Smooth muscle cell (in vitro differentiated cells): ENCODE measurements at regions not wholly inside any gene's neighbourhood (a gene's known extent, or its start where the extent isn't known, plus 50 kb on each side); places are given as distances from the start of the nearest gene placed in this dataset.

ENCODE experiments used
- DNase-seq: peaks from one replicate; lab custom pipeline; 2025; ENCODE audit not compliant: unreplicated experiment; lab: John Stamatoyannopoulos, UW
- H2AFZ ChIP-seq: fragments of 200-600 bp; sonication (generic); 2 replicates; pipeline ENCODE4 v1.6.0; 2016; ENCODE audit warnings: antibody characterized with exemption, low read depth, mild to moderate bottlenecking
- H3F3A ChIP-seq: fragments of 200-600 bp; sonication (generic); 2 replicates; pipeline ENCODE4 v1.6.0; 2017; ENCODE audit warnings: antibody characterized with exemption, low read depth
- H3K27ac ChIP-seq: fragments of 200-600 bp; sonication (generic); 2 replicates; pipeline ENCODE4 v1.5.1; 2016; ENCODE audit warnings: low read depth, mild to moderate bottlenecking
- H3K27me3 ChIP-seq: fragments of 200-600 bp; sonication (generic); 2 replicates; pipeline ENCODE4 v1.6.1; 2016; ENCODE audit warnings: low read depth, mild to moderate bottlenecking
- H3K36me3 ChIP-seq: fragments of 200-600 bp; sonication (generic); 2 replicates; pipeline ENCODE4 v1.5.1; 2016; ENCODE audit warnings: low read depth
- H3K4me1 ChIP-seq: fragments of 200-600 bp; sonication (generic); 2 replicates; pipeline ENCODE4 v1.5.1; 2016; ENCODE audit warnings: low read depth
- H3K4me2 ChIP-seq: fragments of 200-600 bp; sonication (generic); 2 replicates; pipeline ENCODE4 v1.6.0; 2016; ENCODE audit warnings: mild to moderate bottlenecking
- H3K4me3 ChIP-seq: fragments of 200-600 bp; sonication (generic); 2 replicates; pipeline ENCODE4 v1.5.1; 2016; ENCODE audit warnings: mild to moderate bottlenecking
- H3K79me2 ChIP-seq: fragments of 200-600 bp; sonication (generic); 2 replicates; pipeline ENCODE4 v1.6.0; 2016; ENCODE audit warnings: low read depth, mild to moderate bottlenecking
- H3K9ac ChIP-seq: fragments of 200-600 bp; sonication (generic); 2 replicates; pipeline ENCODE4 v1.6.0; 2016; ENCODE audit warnings: low read depth
- H3K9me3 ChIP-seq: fragments of 200-600 bp; sonication (generic); replicated peaks from 2 replicates; pipeline ENCODE4 v1.5.1; 2016; ENCODE audit warnings: low read depth
- H4K20me1 ChIP-seq: fragments of 200-600 bp; sonication (generic); 2 replicates; pipeline ENCODE4 v1.6.0; 2016; ENCODE audit warnings: low read depth
- WGBS: methylation state at CpG from one replicate; pipeline ENCODE4 v1.1.7; 2016; ENCODE audit warnings: low lambda C conversion rate; 5-methylcytosine and 5-hydroxymethylcytosine counted together
- TF ChIP-seq, protein P1 (sequence below): fragments of 200-600 bp; sonication (generic); IDR thresholded peaks from 2 replicates; pipeline ENCODE4 v1.5.1; 2017; ENCODE audit warnings: borderline replicate concordance, mild to moderate bottlenecking, antibody characterized with exemption; ENCODE audit not compliant: insufficient read depth, poor library complexity, severe bottlenecking

DNA sequence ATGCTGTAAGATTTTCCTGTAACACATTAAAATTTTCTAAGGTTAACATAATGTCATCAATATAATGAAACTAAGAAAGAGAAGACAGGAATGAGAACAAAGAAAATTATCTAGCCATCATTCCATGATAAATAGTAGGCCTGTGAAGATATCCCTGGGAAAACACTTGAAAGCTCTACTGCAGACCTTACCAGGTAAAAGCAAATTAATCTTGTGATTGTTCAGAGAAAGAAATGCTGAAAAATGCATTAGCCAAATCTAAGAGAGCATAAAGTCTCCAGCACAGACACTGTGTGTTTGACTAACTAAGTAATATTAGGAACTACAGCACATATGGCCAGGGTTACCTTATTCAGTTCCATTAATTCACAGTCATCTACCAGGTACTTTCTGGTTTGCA is 628.3 kb upstream of the GRAMD2B start:
- no peaks in the 10 kb centered on the region for H3K4me1 ChIP-seq
- TF ChIP-seq, protein P1, sequence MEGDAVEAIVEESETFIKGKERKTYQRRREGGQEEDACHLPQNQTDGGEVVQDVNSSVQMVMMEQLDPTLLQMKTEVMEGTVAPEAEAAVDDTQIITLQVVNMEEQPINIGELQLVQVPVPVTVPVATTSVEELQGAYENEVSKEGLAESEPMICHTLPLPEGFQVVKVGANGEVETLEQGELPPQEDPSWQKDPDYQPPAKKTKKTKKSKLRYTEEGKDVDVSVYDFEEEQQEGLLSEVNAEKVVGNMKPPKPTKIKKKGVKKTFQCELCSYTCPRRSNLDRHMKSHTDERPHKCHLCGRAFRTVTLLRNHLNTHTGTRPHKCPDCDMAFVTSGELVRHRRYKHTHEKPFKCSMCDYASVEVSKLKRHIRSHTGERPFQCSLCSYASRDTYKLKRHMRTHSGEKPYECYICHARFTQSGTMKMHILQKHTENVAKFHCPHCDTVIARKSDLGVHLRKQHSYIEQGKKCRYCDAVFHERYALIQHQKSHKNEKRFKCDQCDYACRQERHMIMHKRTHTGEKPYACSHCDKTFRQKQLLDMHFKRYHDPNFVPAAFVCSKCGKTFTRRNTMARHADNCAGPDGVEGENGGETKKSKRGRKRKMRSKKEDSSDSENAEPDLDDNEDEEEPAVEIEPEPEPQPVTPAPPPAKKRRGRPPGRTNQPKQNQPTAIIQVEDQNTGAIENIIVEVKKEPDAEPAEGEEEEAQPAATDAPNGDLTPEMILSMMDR, result no peak
- H3K36me3 ChIP-seq, result no peaks in the 10 kb centered on the region
- DNase-seq, result no peak
- H2AFZ ChIP-seq, result no peak overlapping the region
- no peaks in the 10 kb centered on the region for H3F3A ChIP-seq
- no peaks in the 10 kb centered on the region for H3K9me3 ChIP-seq
- H3K4me3 ChIP-seq, result no peak overlapping the region
- no peak overlapping the region for H3K4me2 ChIP-seq
- H3K27ac ChIP-seq, result no peak overlapping the region
- H3K79me2 ChIP-seq, result no peaks in the 10 kb centered on the region
- H3K27me3 ChIP-seq, result no peaks in the 10 kb centered on the region
- H4K20me1 ChIP-seq, result no peaks in the 10 kb centered on the region
- H3K9ac ChIP-seq, result no peak overlapping the region

DNA sequence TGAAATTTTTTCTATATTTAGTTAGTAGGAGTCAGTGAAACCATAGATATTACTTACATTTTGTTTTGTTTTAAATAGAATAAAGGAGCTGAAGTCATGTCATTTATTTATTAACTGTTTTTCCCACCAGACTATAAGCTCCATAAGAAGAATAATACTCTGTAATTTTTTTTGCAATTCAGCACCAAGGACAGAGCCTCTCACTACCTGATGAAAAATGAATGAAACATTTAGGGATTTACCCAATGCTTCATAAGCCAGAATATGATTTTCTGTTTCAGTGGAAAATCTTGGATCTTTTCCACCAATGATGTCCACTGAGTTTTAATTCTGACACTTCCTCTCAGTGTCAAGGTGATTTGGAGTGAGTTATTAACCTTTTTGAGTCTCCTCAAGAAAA is 624.9 kb upstream of the GRAMD2B start:
- Histone ChIP-seq H3F3A (no peaks in the 10 kb centered on the region), H2AFZ (no peak overlapping the region), H3K79me2 (no peaks in the 10 kb centered on the region), H3K4me2 (no peak overlapping the region), H3K9me3 (no peaks in the 10 kb centered on the region), H3K4me3 (no peak overlapping the region), H4K20me1 (no peaks in the 10 kb centered on the region), H3K27ac (no peak overlapping the region), H3K36me3 (no peaks in the 10 kb centered on the region), H3K4me1 (no peaks in the 10 kb centered on the region), H3K9ac (no peak overlapping the region), H3K27me3 (no peaks in the 10 kb centered on the region)
- no peak for DNase-seq
- TF ChIP-seq, protein P1, result no peak

DNA sequence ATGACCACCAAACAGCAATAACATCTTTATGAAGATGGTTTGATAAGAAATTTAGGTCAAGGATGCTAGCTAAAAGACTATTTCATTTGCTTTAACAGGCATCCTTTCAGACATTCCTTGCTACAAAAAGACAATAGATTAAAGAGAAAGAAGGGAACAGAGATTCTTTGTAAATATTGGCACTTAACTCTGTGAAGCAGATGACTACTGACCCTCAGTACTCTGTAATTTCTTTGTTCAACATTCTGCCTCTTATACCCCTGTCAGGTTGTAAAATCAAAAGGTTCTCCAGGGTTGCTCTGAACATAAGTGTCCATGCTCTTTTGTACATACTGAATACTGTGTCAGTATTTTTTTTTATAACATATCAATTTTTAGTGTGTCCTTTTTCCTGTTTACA is 610.6 kb upstream of the GRAMD2B start:
- Histone ChIP-seq H3K4me1 (no peaks in the 10 kb centered on the region), H4K20me1 (no peaks in the 10 kb centered on the region), H3K9me3 (no peaks in the 10 kb centered on the region), H3K27me3 (no peaks in the 10 kb centered on the region), H3F3A (no peaks in the 10 kb centered on the region), H3K79me2 (no peaks in the 10 kb centered on the region), H3K4me3 (no peak overlapping the region), H2AFZ (no peak overlapping the region), H3K36me3 (no peaks in the 10 kb centered on the region), H3K27ac (no peak overlapping the region), H3K9ac (no peak overlapping the region), H3K4me2 (no peak overlapping the region)
- TF ChIP-seq, protein P1, result no peak
- no peak for DNase-seq

DNA sequence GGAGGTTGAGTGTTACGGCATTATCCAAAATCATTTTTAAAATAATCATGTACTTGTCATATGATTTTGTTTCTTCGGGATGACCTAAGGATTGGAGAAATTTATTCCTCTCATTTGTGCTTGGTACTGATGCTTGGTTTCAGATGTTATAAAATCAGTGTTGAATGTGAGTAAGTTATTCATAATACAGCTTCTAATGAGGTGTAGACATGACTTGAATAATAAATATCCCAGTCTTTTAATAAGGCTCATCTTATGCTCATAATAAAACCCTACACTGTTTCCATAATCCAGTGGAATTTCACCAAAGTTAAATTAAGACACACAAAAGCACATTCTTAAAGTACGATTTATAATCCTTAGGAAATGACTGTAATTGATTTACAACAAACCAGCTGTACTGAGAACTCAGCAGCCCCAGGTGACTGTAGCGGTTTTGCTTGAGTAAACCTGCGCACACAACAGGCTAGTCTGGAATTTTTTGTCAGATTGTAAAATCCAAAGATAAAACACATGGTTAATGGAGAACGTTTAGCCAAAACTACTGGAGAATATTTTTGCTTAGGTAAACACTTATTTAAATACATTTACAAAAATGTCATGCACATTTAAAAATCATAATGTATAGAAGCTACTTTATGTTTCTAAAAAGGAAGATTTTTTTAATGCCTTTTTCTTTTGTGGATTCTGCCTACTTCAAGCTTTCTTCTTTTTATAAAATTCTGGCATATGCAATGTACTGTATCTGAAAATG is 609.8 kb upstream of the GRAMD2B start:
- H3K27ac ChIP-seq, result no peak overlapping the region
- no peaks in the 10 kb centered on the region for H3K79me2 ChIP-seq
- H3K9me3 ChIP-seq, result no peaks in the 10 kb centered on the region
- H3K9ac ChIP-seq, result no peak overlapping the region
- H3F3A ChIP-seq, result no peaks in the 10 kb centered on the region
- H2AFZ ChIP-seq, result no peak overlapping the region
- no peaks in the 10 kb centered on the region for H3K4me1 ChIP-seq
- TF ChIP-seq, protein P1, result no peak
- 76% methylated on average over 6 of the region's 6 CpGs for WGBS
- H4K20me1 ChIP-seq, result no peaks in the 10 kb centered on the region
- H3K36me3 ChIP-seq, result no peaks in the 10 kb centered on the region
- DNase-seq, result no peak
- no peak overlapping the region for H3K4me3 ChIP-seq
- H3K4me2 ChIP-seq, result no peak overlapping the region
- H3K27me3 ChIP-seq, result no peaks in the 10 kb centered on the region
